GM12878 (cell line): ENCODE measurements at regions not wholly inside any gene's neighbourhood (a gene's known extent, or its start where the extent isn't known, plus 50 kb on each side); places are given as distances from the start of the nearest gene placed in this dataset.

Experiments
- ATF2 ChIP-seq: IDR thresholded peaks from 2 replicates; pipeline ENCODE4 v1.6.1; 2012; ENCODE audit warnings: low read length, inconsistent platforms
- CTCF ChIP-seq, 3 experiments: IDR thresholded peaks in 2 of 3; conservative IDR thresholded peaks in 1 of 3; 2 replicates each; pipeline ENCODE4 v1.5.1; 2011; ENCODE audit warnings: low read depth in 3 of 3, low read length in 3 of 3, mild to moderate bottlenecking in 3 of 3, control low read depth in 2 of 3, moderate library complexity in 2 of 3, inconsistent platforms in 1 of 3, mixed read lengths in 1 of 3; ENCODE audit not compliant: control insufficient read depth in 2 of 3, insufficient read depth in 1 of 3; ENCODE audit errors: extremely low read depth in 1 of 3
- EP300 ChIP-seq, 2 experiments: fragments of 150-350 bp in 1 of 2; IDR thresholded peaks; 2 replicates each; pipeline ENCODE4 v1.6.1; 2011 to 2012; ENCODE audit warnings: low read depth in 2 of 2, low read length in 2 of 2, borderline replicate concordance in 1 of 2, improper control_type of control experiment in 1 of 2, inconsistent platforms in 1 of 2; ENCODE audit not compliant: control insufficient read depth in 1 of 2
- ESRRA ChIP-seq: IDR thresholded peaks from 2 replicates; pipeline ENCODE4 v1.6.1; 2012; ENCODE audit warnings: mild to moderate bottlenecking, low read length, improper control_type of control experiment
- FOXM1 ChIP-seq: IDR thresholded peaks from 2 replicates; pipeline ENCODE4 v1.6.1; 2012; ENCODE audit warnings: low read depth, mild to moderate bottlenecking, inconsistent platforms, low read length, moderate library complexity
- POLR2A ChIP-seq: IDR thresholded peaks from 2 replicates; pipeline ENCODE4 v1.6.1; 2011; ENCODE audit warnings: low read depth, mild to moderate bottlenecking, low read length
- SIN3A ChIP-seq: IDR thresholded peaks from 2 replicates; pipeline ENCODE4 v1.6.1; 2012; ENCODE audit warnings: low read depth, low read length, improper control_type of control experiment
- ZNF274 ChIP-seq: IDR thresholded peaks from one replicate; pipeline ENCODE4 v1.8.0; 2011; ENCODE audit not compliant: insufficient read length, insufficient read depth

- no peak for TF ChIP-seq CTCF (IDR thresholded peaks at IDR 0.05 in 2 of 3, conservative IDR thresholded peaks at IDR 0.05 in 1 of 3; ENCODE audit: control insufficient read depth in 2 of 3, extremely low read depth in 1 of 3, insufficient read depth in 1 of 3, low read depth in 3 of 3, low read length in 3 of 3)
- TF ChIP-seq ESRRA: no peak
- no peak for TF ChIP-seq EP300 (IDR thresholded peaks at IDR 0.05; ENCODE audit: borderline replicate concordance in 1 of 2, control insufficient read depth in 1 of 2, low read depth in 2 of 2, low read length in 2 of 2)
- TF ChIP-seq ATF2: no peak
- TF ChIP-seq SIN3A: no peak
- TF ChIP-seq POLR2A: no peak
- TF ChIP-seq FOXM1: no peak
- TF ChIP-seq ZNF274: no peak
These were observed 126.7 kb downstream of the ANAPC4 start for GRCh38 chr4:25503779-25504178.
